ENCODE measurements at regions not wholly inside any gene's neighbourhood (a gene's known extent, or its start where the extent isn't known, plus 50 kb on each side); places are given as distances from the start of the nearest gene placed in this dataset.

GRCh38 chr5:135225856-135226560 is 173.0 kb downstream of the MACROH2A1 start:
- H3K27me3 ChIP-seq: no peaks in the 10 kb centered on the region
- intact Hi-C loops (cut with DNase I): no loop called here
- H3K4me3 ChIP-seq: no peak overlapping the region
- no peak overlapping the region for H3K27ac ChIP-seq
- peaks cover 40% of the 10 kb centered on the region for H3K4me1 ChIP-seq
- TF ChIP-seq POLR2AphosphoS5 (IDR thresholded peaks at IDR 0.05; ENCODE audit: insufficient read depth in 1 of 2, low read depth in 1 of 2) (no peak), POLR2A (IDR thresholded peaks at IDR 0.05) (no peak), CTCF (IDR thresholded peaks at IDR 0.05) (no peak)
- no peak for DNase-seq (ENCODE audit: extremely low spot score in 2 of 2)
- no peaks in the 10 kb centered on the region for H3K9me3 ChIP-seq
- no peaks in the 10 kb centered on the region for H3K36me3 ChIP-seq

GRCh38 chr5:135223891-135224625 is 175.0 kb downstream of the MACROH2A1 start:
- Histone ChIP-seq H3K36me3 (no peaks in the 10 kb centered on the region), H3K4me3 (no peak overlapping the region), H3K4me1 (peaks cover 33% of the 10 kb centered on the region), H3K27me3 (no peaks in the 10 kb centered on the region), H3K9me3 (no peaks in the 10 kb centered on the region), H3K27ac (no peak overlapping the region)
- peak in 1 of 2 donors; percentile 72 for DNase-seq (ENCODE audit: extremely low spot score in 2 of 2)
- intact Hi-C loops (cut with DNase I): no loop called here
- no peak for TF ChIP-seq CTCF (IDR thresholded peaks at IDR 0.05)
- no peak for TF ChIP-seq POLR2A (IDR thresholded peaks at IDR 0.05)
- no peak for TF ChIP-seq POLR2AphosphoS5 (IDR thresholded peaks at IDR 0.05; ENCODE audit: insufficient read depth in 1 of 2, low read depth in 1 of 2)

- H3K9me3 ChIP-seq: no peaks in the 10 kb centered on the region
- DNase-seq (ENCODE audit: extremely low spot score in 2 of 2): peak in 1 of 2 donors; percentile 62
- peak overlapping the region; percentile 50 for H3K27ac ChIP-seq
- TF ChIP-seq POLR2A (IDR thresholded peaks at IDR 0.05) (no peak), POLR2AphosphoS5 (IDR thresholded peaks at IDR 0.05; ENCODE audit: insufficient read depth in 1 of 2, low read depth in 1 of 2) (no peak), CTCF (IDR thresholded peaks at IDR 0.05) (no peak)
- peaks cover 30% of the 10 kb centered on the region for H3K4me1 ChIP-seq
- no peaks in the 10 kb centered on the region for H3K36me3 ChIP-seq
- no peaks in the 10 kb centered on the region for H3K27me3 ChIP-seq
- intact Hi-C loops (cut with DNase I): no loop called here
- no peak overlapping the region for H3K4me3 ChIP-seq
Measured at GRCh38 chr5:135223404-135223803, 175.6 kb downstream of the MACROH2A1 start.

GRCh38 chr5:135222771-135223170 is 176.3 kb downstream of the MACROH2A1 start:
- intact Hi-C loops (cut with DNase I): no loop called here
- DNase-seq (ENCODE audit: extremely low spot score in 2 of 2): no peak
- Histone ChIP-seq H3K36me3 (no peaks in the 10 kb centered on the region), H3K27ac (peak overlapping the region; percentile 50), H3K9me3 (no peaks in the 10 kb centered on the region), H3K4me1 (peaks cover 35% of the 10 kb centered on the region), H3K4me3 (no peak overlapping the region), H3K27me3 (no peaks in the 10 kb centered on the region)
- TF ChIP-seq POLR2A (IDR thresholded peaks at IDR 0.05) (no peak), CTCF (IDR thresholded peaks at IDR 0.05) (no peak), POLR2AphosphoS5 (IDR thresholded peaks at IDR 0.05; ENCODE audit: insufficient read depth in 1 of 2, low read depth in 1 of 2) (no peak)

Measured in vagina (tissue), 2 donors.